GM12874 (cell line): ENCODE measurements at regions not wholly inside any gene's neighbourhood (a gene's known extent, or its start where the extent isn't known, plus 50 kb on each side); places are given as distances from the start of the nearest gene placed in this dataset.

Source experiments
- TF ChIP-seq, protein P1 (sequence below): IDR thresholded peaks from 2 replicates; pipeline ENCODE4 v1.5.1; 2011; ENCODE audit warnings: low read depth, mild to moderate bottlenecking, control low read depth, low read length, moderate library complexity; ENCODE audit not compliant: insufficient read depth

DNA sequence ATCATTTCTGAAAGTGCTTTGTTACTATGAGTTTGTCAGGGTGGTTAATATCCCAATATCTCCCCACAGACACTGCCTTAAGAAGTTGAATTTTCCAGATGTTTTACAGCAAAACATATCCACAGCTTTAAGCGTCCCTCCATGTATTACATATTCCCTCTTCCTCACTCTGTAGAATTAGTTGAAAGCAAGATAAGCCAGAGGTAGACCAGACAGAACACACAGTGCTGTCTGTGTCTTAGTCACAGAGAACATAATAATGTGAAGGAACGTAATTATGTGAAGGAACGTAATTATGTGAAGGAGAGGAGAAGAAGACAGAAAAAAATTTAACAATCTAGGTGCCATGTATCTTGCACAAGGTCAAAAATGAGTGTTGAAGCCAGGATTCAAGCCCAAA, 81.9 kb upstream of the LRATD1 start:
- TF ChIP-seq, protein P1, sequence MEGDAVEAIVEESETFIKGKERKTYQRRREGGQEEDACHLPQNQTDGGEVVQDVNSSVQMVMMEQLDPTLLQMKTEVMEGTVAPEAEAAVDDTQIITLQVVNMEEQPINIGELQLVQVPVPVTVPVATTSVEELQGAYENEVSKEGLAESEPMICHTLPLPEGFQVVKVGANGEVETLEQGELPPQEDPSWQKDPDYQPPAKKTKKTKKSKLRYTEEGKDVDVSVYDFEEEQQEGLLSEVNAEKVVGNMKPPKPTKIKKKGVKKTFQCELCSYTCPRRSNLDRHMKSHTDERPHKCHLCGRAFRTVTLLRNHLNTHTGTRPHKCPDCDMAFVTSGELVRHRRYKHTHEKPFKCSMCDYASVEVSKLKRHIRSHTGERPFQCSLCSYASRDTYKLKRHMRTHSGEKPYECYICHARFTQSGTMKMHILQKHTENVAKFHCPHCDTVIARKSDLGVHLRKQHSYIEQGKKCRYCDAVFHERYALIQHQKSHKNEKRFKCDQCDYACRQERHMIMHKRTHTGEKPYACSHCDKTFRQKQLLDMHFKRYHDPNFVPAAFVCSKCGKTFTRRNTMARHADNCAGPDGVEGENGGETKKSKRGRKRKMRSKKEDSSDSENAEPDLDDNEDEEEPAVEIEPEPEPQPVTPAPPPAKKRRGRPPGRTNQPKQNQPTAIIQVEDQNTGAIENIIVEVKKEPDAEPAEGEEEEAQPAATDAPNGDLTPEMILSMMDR: no peak

DNA sequence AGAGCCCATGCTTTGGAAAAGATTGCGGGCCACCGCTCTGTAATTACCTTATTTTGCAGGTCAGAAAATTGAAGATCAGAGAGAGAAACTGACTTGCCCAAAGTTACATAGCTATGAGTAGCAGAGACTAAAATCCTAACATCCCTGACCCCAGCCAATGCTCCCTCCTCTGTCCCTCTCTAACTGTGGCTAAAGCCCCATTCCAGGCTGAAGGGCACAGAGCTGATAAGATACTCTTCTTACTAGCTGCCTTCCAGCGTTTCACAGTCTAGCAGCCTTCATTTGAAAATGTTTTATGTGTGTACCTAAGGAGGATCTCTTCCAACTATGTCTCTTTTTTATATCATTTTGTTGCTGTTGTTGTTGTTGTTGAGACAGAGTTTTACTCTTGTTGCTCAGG, 81.4 kb upstream of the LRATD1 start:
- TF ChIP-seq, protein P1: no peak

DNA sequence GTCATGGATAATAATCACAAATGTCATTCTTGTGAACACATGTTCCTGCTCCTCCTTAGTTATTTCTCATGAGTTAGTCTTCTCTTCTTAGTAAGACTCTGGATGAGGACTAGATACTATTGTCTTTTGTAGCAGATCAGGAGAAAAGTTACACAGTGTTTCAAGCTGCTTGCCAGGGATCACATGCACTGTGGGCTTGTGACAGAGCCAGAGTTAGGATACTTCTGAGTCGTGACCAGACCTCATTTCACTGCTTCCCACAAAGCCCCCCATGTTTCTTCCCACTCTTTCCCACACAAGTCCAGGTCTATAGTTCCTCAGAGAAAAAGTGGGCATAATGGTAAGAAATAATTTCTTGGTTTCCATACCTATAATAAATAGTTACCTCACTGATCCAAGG, 80.2 kb upstream of the LRATD1 start:
- TF ChIP-seq, protein P1: no peak

DNA sequence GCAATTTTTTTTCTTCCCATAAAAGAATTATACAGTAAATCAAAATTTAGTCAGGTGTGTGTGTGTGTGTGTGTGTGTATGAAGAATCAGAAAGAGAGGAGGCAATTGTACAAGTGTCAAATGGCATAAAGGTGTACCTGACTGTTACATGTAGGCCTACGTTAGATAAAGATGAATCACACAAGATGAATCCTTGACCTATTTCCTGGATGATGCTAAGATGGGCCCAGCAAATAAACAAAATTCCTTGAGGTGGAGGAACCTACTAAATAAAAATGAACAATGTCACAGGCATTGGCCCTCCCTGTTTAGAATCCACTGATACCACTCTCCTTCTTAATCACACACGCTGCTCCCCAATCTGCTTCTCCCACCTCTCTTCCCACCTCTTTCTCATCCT, 79.7 kb upstream of the LRATD1 start:
- TF ChIP-seq, protein P1: no peak

DNA sequence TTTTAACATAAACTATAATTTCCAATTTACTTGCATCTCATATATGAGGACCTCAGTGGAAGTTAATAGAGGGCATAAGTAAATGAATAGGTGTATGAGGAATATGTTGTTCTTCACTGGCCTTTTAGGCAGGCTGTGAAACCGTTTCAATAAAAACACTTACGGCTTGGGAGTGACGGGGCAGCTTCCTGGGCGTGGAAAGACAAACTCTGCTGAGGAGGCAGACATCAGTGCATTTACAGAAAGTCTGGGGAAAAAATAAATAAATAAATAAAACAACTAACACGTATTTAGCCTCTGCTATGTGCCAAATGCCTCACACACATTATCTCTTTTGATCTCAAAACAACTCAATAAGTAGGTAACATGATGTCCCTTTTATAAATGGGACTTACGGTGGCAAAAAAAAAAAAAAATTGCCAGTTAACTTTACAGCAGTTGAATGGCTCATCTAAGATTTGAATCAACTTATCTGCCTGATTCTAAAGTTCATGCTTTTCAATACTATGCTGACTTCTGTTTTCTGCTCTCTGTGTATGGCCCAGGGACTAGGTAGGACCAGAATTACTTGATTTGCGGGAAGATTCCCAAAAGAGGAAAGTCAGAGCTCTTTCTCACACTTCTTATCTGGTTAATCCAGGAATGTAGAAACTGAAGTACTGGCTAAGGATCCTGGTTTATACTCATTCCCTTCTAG, 77.5 kb upstream of the LRATD1 start:
- TF ChIP-seq, protein P1: no peak

- TF ChIP-seq, protein P1: no peak
These were observed 75.4 kb upstream of the LRATD1 start for GRCh38 chr2:14557111-14557510.

DNA sequence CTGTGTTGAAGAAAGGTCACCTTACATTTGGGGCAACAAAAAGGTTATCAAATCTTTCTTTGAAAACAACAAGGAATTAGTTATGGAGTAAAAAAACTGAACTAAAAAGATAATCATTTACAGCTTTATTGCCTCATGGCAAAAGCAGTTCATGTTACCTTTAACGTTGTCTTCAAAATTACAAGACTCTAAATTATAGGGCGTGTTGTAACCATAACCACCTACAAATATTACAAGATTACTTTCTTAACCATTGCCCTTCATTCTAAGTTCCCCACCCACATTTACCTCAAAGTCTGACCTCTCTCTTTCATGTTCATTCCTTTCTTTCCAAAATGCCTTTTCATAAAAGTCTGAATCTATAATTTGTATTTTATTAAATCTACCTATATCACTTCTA, 74.6 kb upstream of the LRATD1 start:
- TF ChIP-seq, protein P1: no peak
